GM12874 (cell line): ENCODE measurements at regions not wholly inside any gene's neighbourhood (a gene's known extent, or its start where the extent isn't known, plus 50 kb on each side); places are given as distances from the start of the nearest gene placed in this dataset.

Source experiments
- TF ChIP-seq, protein P1 (sequence below): IDR thresholded peaks from 2 replicates; pipeline ENCODE4 v1.5.1; 2011; ENCODE audit warnings: low read depth, mild to moderate bottlenecking, control low read depth, low read length, moderate library complexity; ENCODE audit not compliant: insufficient read depth

- TF ChIP-seq, protein P1, sequence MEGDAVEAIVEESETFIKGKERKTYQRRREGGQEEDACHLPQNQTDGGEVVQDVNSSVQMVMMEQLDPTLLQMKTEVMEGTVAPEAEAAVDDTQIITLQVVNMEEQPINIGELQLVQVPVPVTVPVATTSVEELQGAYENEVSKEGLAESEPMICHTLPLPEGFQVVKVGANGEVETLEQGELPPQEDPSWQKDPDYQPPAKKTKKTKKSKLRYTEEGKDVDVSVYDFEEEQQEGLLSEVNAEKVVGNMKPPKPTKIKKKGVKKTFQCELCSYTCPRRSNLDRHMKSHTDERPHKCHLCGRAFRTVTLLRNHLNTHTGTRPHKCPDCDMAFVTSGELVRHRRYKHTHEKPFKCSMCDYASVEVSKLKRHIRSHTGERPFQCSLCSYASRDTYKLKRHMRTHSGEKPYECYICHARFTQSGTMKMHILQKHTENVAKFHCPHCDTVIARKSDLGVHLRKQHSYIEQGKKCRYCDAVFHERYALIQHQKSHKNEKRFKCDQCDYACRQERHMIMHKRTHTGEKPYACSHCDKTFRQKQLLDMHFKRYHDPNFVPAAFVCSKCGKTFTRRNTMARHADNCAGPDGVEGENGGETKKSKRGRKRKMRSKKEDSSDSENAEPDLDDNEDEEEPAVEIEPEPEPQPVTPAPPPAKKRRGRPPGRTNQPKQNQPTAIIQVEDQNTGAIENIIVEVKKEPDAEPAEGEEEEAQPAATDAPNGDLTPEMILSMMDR: no peak
Observed at GRCh38 chr10:8588135-8588534, 533.6 kb downstream of the GATA3 start.

GRCh38 chr10:8590518-8590917 is 536.0 kb downstream of the GATA3 start:
- TF ChIP-seq, protein P1: no peak

GRCh38 chr10:8591640-8592039 is 537.2 kb downstream of the GATA3 start:
- TF ChIP-seq, protein P1: no peak

GRCh38 chr10:8594176-8594575 is 539.7 kb downstream of the GATA3 start:
- TF ChIP-seq, protein P1: no peak

GRCh38 chr10:8594711-8595110 is 540.2 kb downstream of the GATA3 start:
- TF ChIP-seq, protein P1: no peak

- TF ChIP-seq, protein P1: no peak
Observed at GRCh38 chr10:8595140-8595539, 540.7 kb downstream of the GATA3 start.

DNA sequence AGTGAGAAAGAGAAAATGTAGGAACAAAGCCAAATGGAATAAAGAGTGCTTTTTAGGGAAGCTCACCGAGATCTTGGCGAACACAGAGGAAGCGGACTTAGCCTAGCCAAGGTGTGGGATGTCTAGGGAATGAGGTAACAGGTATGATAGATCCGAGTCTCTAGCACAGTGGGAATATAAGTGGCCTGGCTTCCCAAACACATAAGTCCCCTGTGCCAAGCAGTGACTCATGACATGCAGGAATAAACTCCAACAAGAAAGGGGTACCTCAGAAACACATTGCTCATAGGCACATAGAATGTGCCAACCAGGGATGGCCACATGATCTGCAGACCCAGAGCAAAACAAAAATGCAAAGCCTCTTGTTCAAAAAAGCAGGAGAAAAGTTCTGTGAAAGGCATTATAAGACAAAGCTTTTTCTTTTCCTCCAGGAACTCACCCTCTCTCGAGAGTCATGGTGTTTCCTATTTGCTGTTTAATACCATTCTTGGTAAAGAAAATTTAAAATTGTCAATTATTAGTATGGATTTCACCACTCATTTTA is 542.5 kb downstream of the GATA3 start:
- TF ChIP-seq, protein P1: no peak
